GM18870 (cell line): ENCODE measurements at regions not wholly inside any gene's neighbourhood (a gene's known extent, or its start where the extent isn't known, plus 50 kb on each side); places are given as distances from the start of the nearest gene placed in this dataset.

ENCODE experiments used
- ATAC-seq: cut with Tn5 transposase; IDR thresholded peaks from one replicate; pipeline ENCODE4 v1.9.1; 2021; ENCODE audit warnings: moderate library complexity; ENCODE audit not compliant: unreplicated experiment

DNA sequence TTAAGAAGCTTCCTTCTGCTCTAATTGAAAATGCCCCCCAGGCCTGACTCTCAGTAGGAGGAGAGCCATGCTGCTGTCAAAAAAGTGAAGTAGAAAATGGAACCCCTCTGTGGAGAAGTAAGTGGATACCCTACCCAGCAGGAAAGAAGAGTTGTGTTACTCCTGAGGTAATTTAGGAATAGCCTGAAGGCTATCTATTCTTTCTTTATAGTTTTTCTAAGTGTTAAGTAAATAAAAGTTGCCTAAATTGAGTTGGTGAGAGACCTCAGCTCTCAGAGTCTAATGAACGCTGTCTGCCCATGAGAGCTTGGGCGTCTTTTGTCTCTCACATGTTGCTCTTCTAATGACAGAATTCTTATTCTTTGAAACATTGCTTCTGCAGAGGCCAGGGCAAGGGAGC lies 116.2 kb downstream of the NSUN3 start:
- no peak for ATAC-seq

- ATAC-seq: no peak
Measured at GRCh38 chr3:94183551-94183950, 120.7 kb downstream of the NSUN3 start.

DNA sequence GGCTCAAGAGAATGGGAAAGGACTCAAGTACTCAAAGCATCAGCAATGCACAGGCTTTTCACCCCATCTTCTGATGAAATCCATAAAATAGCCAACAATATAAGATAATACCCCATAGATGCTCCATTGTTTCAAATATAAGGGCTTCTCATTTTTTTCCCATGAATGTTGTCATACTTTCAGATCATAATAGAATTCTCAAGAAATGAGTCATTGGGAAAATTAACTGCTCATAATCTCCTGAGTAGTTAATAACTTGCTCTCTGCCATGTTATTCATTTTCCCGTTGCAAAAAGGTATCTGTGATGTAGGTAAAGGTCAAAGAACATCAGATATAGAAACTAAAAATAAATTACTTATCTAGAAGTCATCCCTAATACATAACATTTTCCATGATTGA lies 121.9 kb downstream of the NSUN3 start:
- no peak for ATAC-seq

DNA sequence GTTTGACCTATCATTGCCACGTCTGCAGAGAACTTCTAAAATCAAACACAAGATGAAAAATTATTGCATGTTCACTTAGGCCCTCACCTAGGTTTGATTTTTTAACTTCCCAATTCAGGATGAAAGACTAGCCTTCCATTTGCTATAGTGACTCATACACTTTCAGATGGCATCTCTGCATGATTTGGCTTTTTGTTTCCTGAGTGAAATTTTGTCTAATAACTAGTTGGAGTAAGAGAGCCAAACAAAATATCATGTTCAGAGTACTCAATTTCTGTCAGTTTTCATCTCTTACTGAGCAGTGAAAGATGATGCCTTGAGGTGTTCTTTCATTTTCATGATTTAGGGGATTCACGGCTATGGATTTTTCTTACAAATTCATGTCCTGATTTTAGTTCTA lies 122.9 kb downstream of the NSUN3 start:
- no peak for ATAC-seq

- no peak for ATAC-seq
Measured at GRCh38 chr3:94187697-94188096, 124.8 kb downstream of the NSUN3 start.

DNA sequence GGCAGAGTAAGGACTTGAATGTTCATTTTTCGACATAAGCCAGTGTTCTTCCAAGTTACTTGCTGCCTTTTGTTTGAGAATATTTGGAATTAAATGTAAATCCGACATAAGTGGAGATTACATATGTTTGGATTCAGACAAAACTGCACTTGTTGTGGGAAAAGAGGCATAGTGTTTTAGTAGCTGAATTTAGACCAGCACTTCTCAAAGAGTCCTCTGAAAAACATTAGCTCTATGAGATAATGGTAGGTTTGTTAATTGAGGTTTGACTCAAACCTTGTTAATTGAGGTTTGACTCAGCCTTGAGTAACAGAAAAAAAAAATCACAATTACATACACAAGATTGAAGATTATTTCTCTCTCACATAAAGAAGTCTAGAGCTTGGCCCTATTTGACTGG lies 132.5 kb downstream of the NSUN3 start:
- ATAC-seq: no peak

DNA sequence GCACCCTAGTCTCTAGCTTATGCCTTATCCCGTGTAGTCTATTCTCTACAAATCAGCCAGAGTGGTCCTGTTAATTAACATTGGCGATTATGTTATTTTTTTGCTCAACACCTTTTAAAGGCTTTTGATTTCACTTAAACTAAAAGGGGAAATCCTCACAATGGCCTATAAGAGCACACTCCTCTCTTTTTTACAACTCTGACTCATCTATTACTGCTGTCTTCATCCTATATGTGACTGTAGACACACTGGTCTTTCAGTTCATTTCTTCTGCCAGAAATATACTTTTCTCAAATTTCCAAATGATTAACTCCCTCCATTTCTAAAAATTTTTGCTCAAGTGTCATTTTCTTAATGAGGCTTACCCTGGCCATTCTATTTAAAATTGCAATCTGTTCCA lies 143.4 kb downstream of the NSUN3 start:
- ATAC-seq: no peak

- no peak for ATAC-seq
Measured at GRCh38 chr3:94210256-94210655, 147.4 kb downstream of the NSUN3 start.

DNA sequence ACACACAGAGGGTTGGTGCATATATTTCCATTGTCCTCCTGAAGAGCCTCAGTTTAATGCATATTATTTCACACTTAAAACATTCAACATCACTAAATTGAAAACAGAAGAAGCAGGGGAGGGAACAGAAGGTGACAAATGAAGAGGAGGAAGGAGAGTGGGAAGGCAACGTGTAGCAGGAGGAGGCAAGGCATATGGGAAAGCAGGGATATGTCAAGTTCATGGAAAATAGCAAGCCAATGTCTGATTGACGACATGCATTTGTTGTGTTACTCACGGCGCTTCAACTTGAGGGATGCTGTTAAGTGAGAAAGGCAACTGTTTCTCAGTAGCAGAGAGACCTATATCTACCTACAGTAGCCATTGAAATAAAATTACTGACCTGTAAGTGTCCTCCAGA lies 154.5 kb downstream of the NSUN3 start:
- no peak for ATAC-seq

GRCh38 chr3:94220426-94220825 lies 157.6 kb downstream of the NSUN3 start:
- no peak for ATAC-seq

- ATAC-seq: no peak
Measured at GRCh38 chr3:94221829-94222228, 159.0 kb downstream of the NSUN3 start.

DNA sequence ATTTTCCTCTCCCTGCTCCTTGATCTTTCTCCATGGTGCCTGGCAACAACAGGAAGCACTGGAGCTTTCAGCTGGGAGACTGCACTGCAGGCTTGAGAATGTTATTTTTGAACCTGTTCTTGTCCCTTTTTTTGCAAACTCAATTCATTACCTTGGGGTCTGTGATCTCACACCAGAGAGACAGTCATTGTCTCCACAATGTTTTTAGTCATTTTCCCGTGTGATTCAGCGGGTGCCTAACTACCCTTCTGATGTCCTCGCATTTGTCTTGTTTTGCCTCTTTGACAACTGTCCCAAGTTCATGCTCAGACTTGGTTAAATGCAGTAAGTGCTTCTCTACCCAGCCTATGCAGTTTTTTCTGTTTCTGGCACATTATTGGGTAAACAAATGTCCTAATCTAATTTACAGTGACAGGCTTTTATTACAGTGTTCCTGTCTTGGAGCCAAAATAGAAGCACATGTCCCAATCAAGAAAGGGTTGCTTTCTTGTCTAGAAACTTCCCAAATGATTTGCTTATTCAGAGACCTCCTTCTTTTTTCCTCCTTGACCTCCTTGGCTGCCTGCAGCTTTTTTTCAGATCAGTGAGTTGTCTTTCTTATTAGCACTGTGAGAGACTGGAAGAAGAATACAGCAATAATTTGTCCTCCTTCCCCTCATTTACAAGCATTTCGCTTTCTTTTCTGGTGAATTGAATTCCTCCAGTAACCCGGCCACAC lies 162.4 kb downstream of the NSUN3 start:
- no peak for ATAC-seq

DNA sequence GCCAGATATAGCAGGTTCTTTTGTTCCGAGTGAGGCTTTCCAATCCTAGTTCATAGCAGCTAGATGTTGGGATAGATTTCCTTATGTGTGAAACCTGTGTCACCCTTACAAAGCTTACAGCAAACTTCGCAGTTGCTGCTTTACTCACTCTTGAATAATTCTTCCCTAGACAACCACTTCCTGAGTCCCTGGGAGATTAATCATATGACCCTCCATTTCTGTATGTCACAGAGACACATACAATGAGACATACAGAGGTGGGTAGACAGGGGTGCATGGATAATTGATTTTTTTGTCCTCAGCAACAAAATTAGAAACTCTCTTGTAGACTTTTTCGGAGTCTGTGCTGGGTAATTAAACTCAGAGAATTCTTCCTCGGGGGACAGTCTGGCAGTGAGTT lies 163.2 kb downstream of the NSUN3 start:
- no peak for ATAC-seq

DNA sequence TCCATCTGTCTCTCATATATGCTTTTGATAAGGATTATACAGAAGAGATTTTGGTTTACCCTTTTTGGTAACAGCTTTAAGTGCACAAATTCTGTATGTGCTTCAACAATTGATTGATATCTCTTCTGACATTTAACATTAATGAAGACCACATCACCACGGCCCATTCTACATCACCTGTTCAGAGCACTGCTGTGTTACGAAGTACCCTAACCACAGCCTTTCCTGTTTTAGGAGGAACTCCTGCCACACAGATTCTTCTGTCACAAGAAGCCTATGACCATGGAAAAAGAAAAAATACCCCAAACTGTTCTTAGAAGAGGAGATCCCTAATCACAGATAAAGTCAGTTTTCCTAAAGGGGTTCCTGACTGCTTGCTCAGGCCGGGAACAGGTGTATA lies 170.1 kb downstream of the NSUN3 start:
- ATAC-seq: no peak

DNA sequence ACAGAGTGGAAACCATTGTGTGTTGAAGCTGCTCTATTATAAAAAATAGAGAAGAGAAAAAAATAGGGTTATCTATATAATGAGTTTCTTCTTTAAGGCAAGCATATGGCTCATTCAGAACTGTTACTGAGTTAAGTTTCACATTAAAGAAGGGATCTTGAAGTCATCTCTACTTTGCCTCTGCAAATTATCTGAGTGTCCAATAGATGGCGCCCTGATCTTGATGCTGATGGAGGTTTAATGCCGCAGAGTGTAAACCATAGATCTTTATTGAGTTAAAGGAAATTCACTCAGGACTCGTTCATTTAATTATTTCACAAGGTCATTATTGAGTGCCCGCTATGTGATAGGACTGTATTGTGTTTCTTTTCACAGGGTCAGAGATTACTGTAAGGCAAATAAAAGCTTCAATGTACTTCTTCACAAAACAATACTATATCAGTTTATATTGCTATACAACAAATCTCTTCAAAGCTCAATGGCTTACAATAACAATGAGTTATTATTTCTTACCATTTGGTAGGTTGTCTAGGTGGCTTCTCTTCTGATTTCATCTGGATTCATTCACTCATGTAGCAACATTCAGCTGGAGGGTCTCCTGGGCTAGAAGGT lies 171.4 kb downstream of the NSUN3 start:
- peak; percentile 90 for ATAC-seq

DNA sequence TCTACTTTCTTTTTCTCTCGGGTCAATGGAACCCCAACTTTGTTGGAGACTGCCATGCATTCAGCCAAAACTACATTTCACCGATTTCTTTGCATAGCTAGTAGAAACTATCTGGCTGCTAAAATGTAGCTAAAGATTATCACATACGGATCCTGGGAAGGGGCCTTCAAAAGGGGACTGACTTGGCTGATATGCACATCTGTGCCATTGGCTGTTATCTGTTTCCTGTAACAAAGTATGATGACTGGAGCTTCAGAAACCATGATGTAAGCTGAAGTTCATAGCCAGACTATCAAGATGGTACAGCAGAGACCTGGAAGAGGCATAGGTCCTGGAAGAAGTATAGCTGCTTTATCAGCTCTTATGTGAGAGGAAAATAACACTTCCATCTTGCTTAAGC lies 179.1 kb downstream of the NSUN3 start:
- no peak for ATAC-seq

- ATAC-seq: no peak
Measured at GRCh38 chr3:94246171-94246570, 183.3 kb downstream of the NSUN3 start.

DNA sequence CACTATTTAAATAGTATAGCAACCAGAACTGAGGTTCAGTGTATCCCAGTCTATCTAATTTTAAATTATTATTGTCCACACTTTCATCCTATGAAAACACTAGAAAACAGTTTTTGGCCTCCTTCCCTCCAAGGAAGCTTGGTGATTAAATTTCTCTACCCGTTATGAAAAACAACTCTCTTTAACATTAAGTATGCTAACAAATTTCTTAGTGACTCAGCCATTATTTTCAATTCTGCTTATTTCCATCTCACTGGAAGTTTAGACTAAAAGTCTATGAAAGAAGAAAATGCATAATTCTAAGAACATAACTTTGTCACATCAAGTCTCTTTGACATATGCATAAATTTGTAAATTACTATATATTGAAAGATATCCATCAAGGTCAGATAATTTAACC lies 185.2 kb downstream of the NSUN3 start:
- ATAC-seq: no peak

GRCh38 chr3:94249491-94250079 lies 186.7 kb downstream of the NSUN3 start:
- peak; percentile 93 for ATAC-seq

GRCh38 chr3:94251566-94251965 lies 188.7 kb downstream of the NSUN3 start:
- ATAC-seq: no peak

GRCh38 chr3:94252316-94252715 lies 189.5 kb downstream of the NSUN3 start:
- ATAC-seq: no peak
